GM12873 (cell line): ENCODE measurements at regions not wholly inside any gene's neighbourhood (a gene's known extent, or its start where the extent isn't known, plus 50 kb on each side); places are given as distances from the start of the nearest gene placed in this dataset.

Experiments used
- CTCF ChIP-seq: IDR thresholded peaks from 2 replicates; pipeline ENCODE4 v1.5.1; 2012; ENCODE audit warnings: low read depth, mild to moderate bottlenecking, moderate library complexity, low read length, control low read depth; ENCODE audit not compliant: insufficient read depth; ENCODE audit errors: missing control alignments

GRCh38 chr6:81682235-81682795, 70.2 kb downstream of the TENT5A start:
- TF ChIP-seq CTCF = no peak

GRCh38 chr6:81669445-81669844, 83.0 kb downstream of the TENT5A start:
- TF ChIP-seq CTCF = no peak

GRCh38 chr6:81668615-81669047, 83.8 kb downstream of the TENT5A start:
- no peak for TF ChIP-seq CTCF

- TF ChIP-seq CTCF = no peak
These were observed 86.0 kb downstream of the TENT5A start for GRCh38 chr6:81666481-81666880.

GRCh38 chr6:81656231-81656630, 96.2 kb downstream of the TENT5A start:
- no peak for TF ChIP-seq CTCF

GRCh38 chr6:81655696-81656095, 96.8 kb downstream of the TENT5A start:
- TF ChIP-seq CTCF = no peak

GRCh38 chr6:81648502-81648901, 104.0 kb downstream of the TENT5A start:
- TF ChIP-seq CTCF = no peak
